Lower lobe of right lung (tissue), 2 donors: ENCODE measurements at regions not wholly inside any gene's neighbourhood (a gene's known extent, or its start where the extent isn't known, plus 50 kb on each side); places are given as distances from the start of the nearest gene placed in this dataset.

Source experiments
- ATAC-seq, 2 donors: fragments of 200-7000 bp; cut with Tn5 transposase; one replicate each; pipeline ENCODE4 v1.9.1; 2020 to 2022; ENCODE audit warnings: mild to moderate bottlenecking in 2 of 2, moderate library complexity in 2 of 2
- DNase-seq: peaks from one replicate; pipeline ENCODE4 v3.0.0-alpha.2; 2020
- H3K27ac ChIP-seq: fragments of 200-600 bp; one replicate; pipeline ENCODE4 v1.8.0; 2022
- H3K27me3 ChIP-seq: fragments of 200-600 bp; one replicate; pipeline ENCODE4 v1.8.0; 2022; ENCODE audit warnings: low read depth
- H3K36me3 ChIP-seq: fragments of 200-600 bp; one replicate; pipeline ENCODE4 v1.8.0; 2022; ENCODE audit warnings: mild to moderate bottlenecking
- H3K4me1 ChIP-seq: fragments of 200-600 bp; one replicate; pipeline ENCODE4 v1.8.0; 2022
- H3K4me3 ChIP-seq: fragments of 200-600 bp; one replicate; pipeline ENCODE4 v1.8.0; 2022; ENCODE audit warnings: mild to moderate bottlenecking
- H3K9me3 ChIP-seq: fragments of 200-600 bp; one replicate; pipeline ENCODE4 v1.8.0; 2022
- intact Hi-C: fragments of 100-400 bp; cut with DNase I; formaldehyde crosslinking; loops from one replicate; pipeline ENCODE4 v1.11.0; 2022
- TF ChIP-seq, protein P1 (sequence below): fragments of 200-600 bp; IDR thresholded peaks from one replicate; pipeline ENCODE4 v1.8.0; 2022; ENCODE audit warnings: antibody characterized with exemption, mild to moderate bottlenecking
- donor health status: DM: no; HTN: yes; CAD: no; lungs with severe emphysema.

DNA sequence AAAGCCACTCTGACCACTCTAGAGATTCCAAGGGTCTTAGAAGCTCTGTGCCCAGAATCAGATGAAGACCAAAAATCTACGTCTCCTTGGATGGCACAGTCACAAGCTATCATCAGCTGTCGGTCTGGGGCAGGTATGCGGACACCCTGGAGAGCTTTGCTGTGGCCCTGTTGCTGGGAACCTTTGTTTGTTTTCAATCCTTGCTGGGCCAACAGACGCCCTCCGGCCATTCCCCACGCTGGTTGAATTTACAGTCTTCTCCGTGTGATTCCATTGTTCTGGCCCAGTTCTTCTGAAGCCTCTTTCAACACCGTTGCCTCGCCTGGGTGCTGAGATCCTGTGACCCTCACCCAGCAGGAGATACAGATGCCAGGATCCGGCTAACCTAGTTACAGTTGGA is 149.4 kb upstream of the PFKP start:
- Histone ChIP-seq H3K9me3 (no peaks in the 10 kb centered on the region), H3K36me3 (no peaks in the 10 kb centered on the region), H3K27ac (no peak overlapping the region), H3K4me1 (no peaks in the 10 kb centered on the region), H3K4me3 (no peak overlapping the region), H3K27me3 (no peaks in the 10 kb centered on the region)
- intact Hi-C loops: no loop called here
- ATAC-seq (no peak), DNase-seq (no peak)
- TF ChIP-seq, protein P1, sequence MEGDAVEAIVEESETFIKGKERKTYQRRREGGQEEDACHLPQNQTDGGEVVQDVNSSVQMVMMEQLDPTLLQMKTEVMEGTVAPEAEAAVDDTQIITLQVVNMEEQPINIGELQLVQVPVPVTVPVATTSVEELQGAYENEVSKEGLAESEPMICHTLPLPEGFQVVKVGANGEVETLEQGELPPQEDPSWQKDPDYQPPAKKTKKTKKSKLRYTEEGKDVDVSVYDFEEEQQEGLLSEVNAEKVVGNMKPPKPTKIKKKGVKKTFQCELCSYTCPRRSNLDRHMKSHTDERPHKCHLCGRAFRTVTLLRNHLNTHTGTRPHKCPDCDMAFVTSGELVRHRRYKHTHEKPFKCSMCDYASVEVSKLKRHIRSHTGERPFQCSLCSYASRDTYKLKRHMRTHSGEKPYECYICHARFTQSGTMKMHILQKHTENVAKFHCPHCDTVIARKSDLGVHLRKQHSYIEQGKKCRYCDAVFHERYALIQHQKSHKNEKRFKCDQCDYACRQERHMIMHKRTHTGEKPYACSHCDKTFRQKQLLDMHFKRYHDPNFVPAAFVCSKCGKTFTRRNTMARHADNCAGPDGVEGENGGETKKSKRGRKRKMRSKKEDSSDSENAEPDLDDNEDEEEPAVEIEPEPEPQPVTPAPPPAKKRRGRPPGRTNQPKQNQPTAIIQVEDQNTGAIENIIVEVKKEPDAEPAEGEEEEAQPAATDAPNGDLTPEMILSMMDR: no peak

- TF ChIP-seq, protein P1: no peak
- H3K4me1 ChIP-seq: no peaks in the 10 kb centered on the region
- H3K4me3 ChIP-seq: no peak overlapping the region
- H3K27me3 ChIP-seq: peaks cover 5% of the 10 kb centered on the region
- no peaks in the 10 kb centered on the region for H3K36me3 ChIP-seq
- DNase-seq (no peak), ATAC-seq (peak in 1 of 2 donors; percentile 15)
- intact Hi-C loops: no loop called here
- no peak overlapping the region for H3K27ac ChIP-seq
- no peaks in the 10 kb centered on the region for H3K9me3 ChIP-seq
Observed at GRCh38 chr10:2915412-2915811, 151.9 kb upstream of the PFKP start.

- H3K27me3 ChIP-seq: peaks cover 5% of the 10 kb centered on the region
- TF ChIP-seq, protein P1: no peak
- DNase-seq (no peak), ATAC-seq (no peak)
- H3K27ac ChIP-seq: no peak overlapping the region
- intact Hi-C loops: no loop called here
- H3K9me3 ChIP-seq: no peaks in the 10 kb centered on the region
- H3K4me3 ChIP-seq: no peak overlapping the region
- H3K36me3 ChIP-seq: no peaks in the 10 kb centered on the region
- H3K4me1 ChIP-seq: no peaks in the 10 kb centered on the region
Observed at GRCh38 chr10:2914741-2915140, 152.6 kb upstream of the PFKP start.

DNA sequence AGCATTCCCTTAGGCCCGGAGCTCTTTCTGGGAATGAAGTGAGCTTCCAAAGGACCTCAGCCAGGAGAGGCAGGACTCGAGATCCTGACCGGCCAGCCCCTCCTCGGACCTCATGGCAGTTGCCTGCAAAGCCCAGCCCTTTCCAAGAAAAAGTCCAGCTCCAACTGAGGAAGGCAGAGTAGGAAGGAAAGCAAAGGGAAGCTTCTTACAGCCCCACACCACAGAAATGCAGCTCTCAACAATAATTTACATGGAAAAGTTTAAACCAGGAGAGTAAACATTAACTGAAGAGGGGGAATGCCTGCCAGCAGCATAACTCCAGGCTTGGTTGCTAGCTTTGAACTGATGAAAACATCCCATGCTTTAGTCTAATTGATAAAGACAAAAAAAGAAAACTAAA is 153.9 kb upstream of the PFKP start:
- no peaks in the 10 kb centered on the region for H3K9me3 ChIP-seq
- H3K4me3 ChIP-seq: no peak overlapping the region

GRCh38 chr10:2910656-2911055 is 156.7 kb upstream of the PFKP start:
- no peaks in the 10 kb centered on the region for H3K9me3 ChIP-seq
- intact Hi-C loops: no loop called here
- DNase-seq (no peak), ATAC-seq (no peak)
- H3K4me3 ChIP-seq: no peak overlapping the region
- TF ChIP-seq, protein P1: no peak
- H3K27me3 ChIP-seq: peaks cover 5% of the 10 kb centered on the region
- no peaks in the 10 kb centered on the region for H3K36me3 ChIP-seq
- H3K27ac ChIP-seq: no peak overlapping the region
- H3K4me1 ChIP-seq: no peaks in the 10 kb centered on the region

More for the DNA sequence above, 153.9 kb upstream of the PFKP start:
- Histone ChIP-seq H3K36me3 (no peaks in the 10 kb centered on the region), H3K27ac (no peak overlapping the region), H3K4me1 (no peaks in the 10 kb centered on the region), H3K27me3 (peaks cover 5% of the 10 kb centered on the region)
- DNase-seq: no peak
- TF ChIP-seq, protein P1: no peak
- ATAC-seq: no peak
- intact Hi-C loops: no loop called here

DNA sequence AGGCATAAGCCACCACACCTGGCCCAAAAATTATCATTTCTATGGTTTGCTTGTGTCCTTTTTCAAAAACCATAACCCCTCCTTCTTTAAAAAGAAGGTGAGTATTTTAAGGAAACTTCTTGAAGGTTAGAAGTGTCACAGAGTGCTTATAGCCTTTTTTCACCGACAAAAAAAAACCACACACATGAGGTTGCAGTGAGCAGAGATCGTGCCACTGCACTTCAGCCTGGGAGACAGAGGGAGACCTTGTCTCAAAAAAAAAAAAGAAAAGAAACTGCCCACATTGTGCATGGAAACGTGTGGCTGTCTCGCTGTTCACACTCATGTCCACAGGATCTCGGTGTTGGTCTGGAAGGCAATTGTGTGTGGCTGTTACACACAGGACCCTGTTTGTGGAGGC is 157.4 kb upstream of the PFKP start:
- TF ChIP-seq, protein P1: no peak
- no peak for DNase-seq
- no peak overlapping the region for H3K27ac ChIP-seq
- no peak for ATAC-seq
- no peaks in the 10 kb centered on the region for H3K9me3 ChIP-seq
- H3K27me3 ChIP-seq: peaks cover 5% of the 10 kb centered on the region
- H3K36me3 ChIP-seq: no peaks in the 10 kb centered on the region
- H3K4me3 ChIP-seq: no peak overlapping the region
- H3K4me1 ChIP-seq: no peaks in the 10 kb centered on the region
- intact Hi-C loops: no loop called here
